ENCODE measurements at regions not wholly inside any gene's neighbourhood (a gene's known extent, or its start where the extent isn't known, plus 50 kb on each side); places are given as distances from the start of the nearest gene placed in this dataset.

- ChIA-PET POLR2A (no interaction called here), CTCF (no interaction called here)
- WGBS (ENCODE audit: insufficient coverage), result 14% methylated on average over 47 of the region's 93 CpGs
- Histone ChIP-seq H4K20me1 (ENCODE audit: control insufficient read depth, insufficient read depth, low read length, poor library complexity, severe bottlenecking) (no peaks in the 10 kb centered on the region), H2AFZ (ENCODE audit: insufficient read depth, low read depth, low read length, poor library complexity, severe bottlenecking) (no peak overlapping the region), H3K9ac (ENCODE audit: low read length) (no peak overlapping the region), H3K36me3 (replicated peaks in 1 of 2; ENCODE audit: control extremely low read depth in 1 of 2, control insufficient read depth in 1 of 2, extremely low read depth in 1 of 2, insufficient read depth in 2 of 2, low read length in 1 of 2) (no peaks in the 10 kb centered on the region), H3K79me2 (ENCODE audit: control insufficient read depth, insufficient read depth, low read length) (no peaks in the 10 kb centered on the region), H3K27me3 (replicated peaks in 1 of 4; ENCODE audit: control extremely low read depth in 1 of 4, control insufficient read depth in 3 of 4, insufficient read depth in 4 of 4, low read length in 3 of 4) (peaks cover 0 to 18% (median 3%) of the 10 kb centered on the region in 4 experiments), H3K4me3 (ENCODE audit: control extremely low read depth in 1 of 5, extremely low read depth in 1 of 5, insufficient read depth in 1 of 5, low read depth in 2 of 5, low read length in 4 of 5) (no peak overlapping the region), H3K4me2 (replicated peaks; ENCODE audit: low read depth, low read length, poor library complexity, severe bottlenecking) (peak overlapping the region; percentile 57), H3K4me1 (ENCODE audit: control insufficient read depth in 2 of 2, insufficient read depth in 2 of 2, low read length in 2 of 2) (peaks cover 0 to 5% of the 10 kb centered on the region in 2 donors), H3K9me3 (ENCODE audit: control extremely low read depth in 1 of 3, control insufficient read depth in 2 of 3, insufficient read depth in 1 of 3, low read length in 2 of 3) (peaks cover 0 to 8% (median 0%) of the 10 kb centered on the region in 3 donors), H3K27ac (ENCODE audit: low read length in 2 of 2) (no peak overlapping the region)
- no peak for TF ChIP-seq EZH2 (IDR thresholded peaks at IDR 0.05; ENCODE audit: borderline replicate concordance, insufficient read depth, low read depth, low read length, poor library complexity, severe bottlenecking)
- TF ChIP-seq, protein P1, sequence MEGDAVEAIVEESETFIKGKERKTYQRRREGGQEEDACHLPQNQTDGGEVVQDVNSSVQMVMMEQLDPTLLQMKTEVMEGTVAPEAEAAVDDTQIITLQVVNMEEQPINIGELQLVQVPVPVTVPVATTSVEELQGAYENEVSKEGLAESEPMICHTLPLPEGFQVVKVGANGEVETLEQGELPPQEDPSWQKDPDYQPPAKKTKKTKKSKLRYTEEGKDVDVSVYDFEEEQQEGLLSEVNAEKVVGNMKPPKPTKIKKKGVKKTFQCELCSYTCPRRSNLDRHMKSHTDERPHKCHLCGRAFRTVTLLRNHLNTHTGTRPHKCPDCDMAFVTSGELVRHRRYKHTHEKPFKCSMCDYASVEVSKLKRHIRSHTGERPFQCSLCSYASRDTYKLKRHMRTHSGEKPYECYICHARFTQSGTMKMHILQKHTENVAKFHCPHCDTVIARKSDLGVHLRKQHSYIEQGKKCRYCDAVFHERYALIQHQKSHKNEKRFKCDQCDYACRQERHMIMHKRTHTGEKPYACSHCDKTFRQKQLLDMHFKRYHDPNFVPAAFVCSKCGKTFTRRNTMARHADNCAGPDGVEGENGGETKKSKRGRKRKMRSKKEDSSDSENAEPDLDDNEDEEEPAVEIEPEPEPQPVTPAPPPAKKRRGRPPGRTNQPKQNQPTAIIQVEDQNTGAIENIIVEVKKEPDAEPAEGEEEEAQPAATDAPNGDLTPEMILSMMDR (IDR thresholded peaks at IDR 0.05), result no peak
- intact Hi-C loops (cut with micrococcal nuclease), result no loop called here
- Mint-ChIP-seq H3K9me3 (ENCODE audit: insufficient read depth) (no peaks in the 10 kb centered on the region), H3K4me3 (peak overlapping the region; percentile 64), H3K27ac (no peak overlapping the region), H3K4me1 (peaks cover 6% of the 10 kb centered on the region), H3K27me3 (peaks cover 50% of the 10 kb centered on the region)
- no peak for ATAC-seq (ENCODE audit: low read depth)
- peak; percentile 8 for DNase-seq
Measured at GRCh38 chr10:42177077-42177792, 461.1 kb downstream of the ZNF33B start.

DNA sequence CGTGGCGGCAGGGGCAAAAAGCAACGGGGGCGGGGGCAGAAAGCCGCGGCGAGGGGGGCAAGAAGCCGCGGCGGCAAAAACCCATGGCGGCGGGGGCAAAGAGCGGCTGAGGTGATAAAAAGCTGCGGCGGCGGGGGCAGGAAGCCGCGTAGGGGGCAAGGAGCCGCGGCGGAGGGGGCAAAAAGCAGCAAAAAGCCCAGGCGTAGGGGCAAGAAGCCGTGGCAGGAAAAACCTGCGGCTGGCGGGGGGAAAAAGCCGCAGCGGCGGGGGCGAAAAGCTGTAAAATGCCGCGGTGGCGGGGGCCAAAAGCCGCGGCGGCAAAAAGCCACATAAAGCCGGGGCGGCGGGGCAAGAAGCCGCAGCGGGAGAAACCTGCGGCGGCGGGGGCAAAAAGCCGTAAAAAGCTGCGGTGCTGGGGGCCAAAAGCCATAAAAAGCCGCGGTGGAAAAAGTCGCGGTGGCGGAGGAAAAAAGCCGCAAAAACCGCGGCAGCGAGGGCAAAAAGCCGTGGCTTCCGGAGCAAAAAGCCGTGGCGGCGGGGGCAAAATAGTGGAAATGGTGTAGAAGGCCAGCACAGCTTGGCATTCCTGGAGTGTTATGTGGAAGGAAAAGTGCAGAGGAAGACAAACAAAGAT is 487.8 kb downstream of the ZNF33B start:
- ATAC-seq (ENCODE audit: low read depth) (no peak), DNase-seq (no peak)
- CTCF ChIA-PET, result no interaction called here
- no peaks in the 10 kb centered on the region for H4K20me1 ChIP-seq (ENCODE audit: control insufficient read depth, insufficient read depth, low read length, poor library complexity, severe bottlenecking)
- intact Hi-C loops (cut with micrococcal nuclease), result no loop called here
- no peak overlapping the region for H3K4me2 ChIP-seq (replicated peaks; ENCODE audit: low read depth, low read length, poor library complexity, severe bottlenecking)
- H3K4me1 Mint-ChIP-seq, result no peaks in the 10 kb centered on the region
- H3K4me3 ChIP-seq (ENCODE audit: control extremely low read depth in 1 of 5, extremely low read depth in 1 of 5, insufficient read depth in 1 of 5, low read depth in 2 of 5, low read length in 4 of 5), result no peak overlapping the region
- peaks cover 0 to 26% (median 3%) of the 10 kb centered on the region in 3 donors for H3K9me3 ChIP-seq (ENCODE audit: control extremely low read depth in 1 of 3, control insufficient read depth in 2 of 3, insufficient read depth in 1 of 3, low read length in 2 of 3)
- no peaks in the 10 kb centered on the region for H3K36me3 ChIP-seq (replicated peaks in 1 of 2; ENCODE audit: control extremely low read depth in 1 of 2, control insufficient read depth in 1 of 2, extremely low read depth in 1 of 2, insufficient read depth in 2 of 2, low read length in 1 of 2)
- H3K9me3 Mint-ChIP-seq (ENCODE audit: insufficient read depth), result peaks cover 8% of the 10 kb centered on the region
- no peaks in the 10 kb centered on the region for H3K27me3 Mint-ChIP-seq
- TF ChIP-seq EZH2 (IDR thresholded peaks at IDR 0.05; ENCODE audit: borderline replicate concordance, insufficient read depth, low read depth, low read length, poor library complexity, severe bottlenecking), result no peak
- TF ChIP-seq, protein P1 (IDR thresholded peaks at IDR 0.05), result no peak
- H3K27ac Mint-ChIP-seq, result no peak overlapping the region
- no peaks in the 10 kb centered on the region for H3K79me2 ChIP-seq (ENCODE audit: control insufficient read depth, insufficient read depth, low read length)
- H3K27me3 ChIP-seq (replicated peaks in 1 of 4; ENCODE audit: control extremely low read depth in 1 of 4, control insufficient read depth in 3 of 4, insufficient read depth in 4 of 4, low read length in 3 of 4), result no peaks in the 10 kb centered on the region
- H2AFZ ChIP-seq (ENCODE audit: insufficient read depth, low read depth, low read length, poor library complexity, severe bottlenecking), result no peak overlapping the region
- POLR2A ChIA-PET, result no interaction called here
- H3K9ac ChIP-seq (ENCODE audit: low read length), result no peak overlapping the region
- WGBS (ENCODE audit: insufficient coverage), result 67% methylated on average over 43 of the region's 59 CpGs
- H3K4me1 ChIP-seq (ENCODE audit: control insufficient read depth in 2 of 2, insufficient read depth in 2 of 2, low read length in 2 of 2), result no peaks in the 10 kb centered on the region
- H3K4me3 Mint-ChIP-seq, result no peak overlapping the region
- no peak overlapping the region for H3K27ac ChIP-seq (ENCODE audit: low read length in 2 of 2)

Data from B cell (primary cell).